ENCODE measurements at regions not wholly inside any gene's neighbourhood (a gene's known extent, or its start where the extent isn't known, plus 50 kb on each side); places are given as distances from the start of the nearest gene placed in this dataset.

DNA sequence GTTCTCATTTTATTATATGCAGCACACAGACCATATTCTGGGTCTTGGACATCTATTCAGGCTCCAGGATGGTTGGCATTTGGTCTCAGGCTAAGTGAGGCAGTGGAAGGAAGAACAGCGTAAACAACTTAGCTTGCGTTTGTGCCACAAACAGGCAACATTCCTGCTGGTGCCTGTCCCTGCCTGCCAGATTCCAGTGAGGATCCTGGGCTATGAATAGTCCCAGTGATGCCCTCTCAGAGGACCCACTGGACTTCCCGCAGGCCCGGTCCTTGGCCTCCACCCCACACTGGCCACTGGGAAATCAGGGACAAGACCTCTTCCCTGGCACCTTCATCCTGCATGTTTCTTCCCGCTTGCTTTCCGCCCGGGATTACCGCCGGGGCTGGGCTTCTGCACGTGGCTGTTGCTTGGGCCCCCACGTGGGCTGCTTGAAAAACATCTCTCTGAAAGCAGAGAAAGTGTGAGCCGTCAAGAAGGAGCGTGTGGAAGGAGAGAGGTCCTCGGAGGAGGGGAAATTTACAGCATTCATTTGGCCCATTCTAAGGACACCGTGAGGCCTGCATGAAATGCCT lies 145.1 kb upstream of the WNT4 start:
- Histone ChIP-seq H3K36me3 (replicated peaks; ENCODE audit: control insufficient read depth, insufficient read depth, low read length) (no peaks in the 10 kb centered on the region), H3K27me3 (ENCODE audit: control insufficient read depth, insufficient read depth, low read length) (no peaks in the 10 kb centered on the region), H3K4me3 (ENCODE audit: insufficient read depth, low read depth, low read length) (no peak overlapping the region)
- peak; percentile 69 for DNase-seq

GRCh38 chr1:22288593-22289241 lies 145.8 kb upstream of the WNT4 start:
- Histone ChIP-seq H3K4me3 (ENCODE audit: insufficient read depth, low read depth, low read length) (no peak overlapping the region), H3K36me3 (replicated peaks; ENCODE audit: control insufficient read depth, insufficient read depth, low read length) (no peaks in the 10 kb centered on the region), H3K27me3 (ENCODE audit: control insufficient read depth, insufficient read depth, low read length) (no peaks in the 10 kb centered on the region)
- DNase-seq = peak; percentile 8

DNA sequence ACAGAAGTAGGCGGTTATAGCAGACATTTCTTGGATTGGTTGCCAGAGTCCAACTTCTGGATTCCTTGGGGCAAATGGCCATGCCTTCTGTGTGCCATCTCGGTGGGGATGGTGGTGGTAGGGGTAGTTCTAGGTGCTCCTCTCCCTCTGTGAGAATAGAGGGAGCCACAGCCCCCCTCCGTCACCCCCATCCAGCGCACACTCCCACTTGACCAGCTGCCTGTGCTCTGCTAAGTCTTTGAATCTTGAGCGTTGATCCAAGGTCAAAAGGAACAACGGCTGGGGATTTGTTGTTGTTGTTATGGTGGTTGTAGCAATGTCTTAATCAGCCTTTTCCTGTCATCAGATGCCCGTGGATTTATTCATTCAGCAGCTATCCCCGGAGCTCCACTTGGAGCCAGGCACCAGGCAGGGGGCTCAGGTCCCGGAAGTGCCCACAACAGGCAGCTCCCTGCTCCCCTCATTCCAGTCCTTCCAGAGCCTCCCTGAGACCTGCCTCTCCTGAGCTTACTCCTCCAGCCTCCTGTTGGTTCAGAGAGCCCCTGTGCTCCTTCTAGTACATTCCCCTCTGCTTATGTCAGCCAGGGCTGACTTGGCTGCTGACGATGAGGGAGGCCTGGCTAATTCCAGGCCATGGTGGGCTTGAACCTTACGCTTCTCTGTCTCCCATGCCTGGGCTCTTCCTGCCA lies 146.6 kb upstream of the WNT4 start:
- H3K4me3 ChIP-seq (ENCODE audit: insufficient read depth, low read depth, low read length) = no peak overlapping the region
- no peaks in the 10 kb centered on the region for H3K27me3 ChIP-seq (ENCODE audit: control insufficient read depth, insufficient read depth, low read length)
- peak; percentile 56 for DNase-seq
- H3K36me3 ChIP-seq (replicated peaks; ENCODE audit: control insufficient read depth, insufficient read depth, low read length) = no peaks in the 10 kb centered on the region

DNA sequence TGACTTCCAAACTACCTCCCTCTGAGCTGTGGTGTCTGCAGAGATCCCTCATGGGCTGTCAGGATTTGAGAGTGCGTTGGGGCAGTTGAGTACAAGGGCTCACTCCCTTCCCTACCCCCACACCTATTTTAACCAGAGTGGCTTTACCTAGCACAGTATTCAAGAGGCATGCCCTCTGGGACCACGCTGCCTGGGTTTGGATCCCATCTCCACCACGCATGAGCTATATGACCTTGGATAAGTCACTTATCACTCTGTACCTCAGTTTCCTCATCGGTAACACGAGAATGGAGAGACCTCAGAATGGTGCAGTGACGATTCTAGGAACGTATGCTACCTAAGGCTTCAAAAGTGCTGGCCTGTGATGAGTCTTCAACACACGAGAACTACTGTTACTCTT lies 147.3 kb upstream of the WNT4 start:
- Histone ChIP-seq H3K4me3 (ENCODE audit: insufficient read depth, low read depth, low read length) (no peak overlapping the region), H3K27me3 (ENCODE audit: control insufficient read depth, insufficient read depth, low read length) (no peaks in the 10 kb centered on the region), H3K36me3 (replicated peaks; ENCODE audit: control insufficient read depth, insufficient read depth, low read length) (no peaks in the 10 kb centered on the region)
- peak; percentile 22 for DNase-seq

- no peak overlapping the region for H3K4me3 ChIP-seq (ENCODE audit: insufficient read depth, low read depth, low read length)
- DNase-seq = peak; percentile 24
- H3K36me3 ChIP-seq (replicated peaks; ENCODE audit: control insufficient read depth, insufficient read depth, low read length) = no peaks in the 10 kb centered on the region
- no peaks in the 10 kb centered on the region for H3K27me3 ChIP-seq (ENCODE audit: control insufficient read depth, insufficient read depth, low read length)
Observed at GRCh38 chr1:22290611-22291010, 147.7 kb upstream of the WNT4 start.

- DNase-seq = no peak
- H3K27me3 ChIP-seq (ENCODE audit: control insufficient read depth, insufficient read depth, low read length) = no peaks in the 10 kb centered on the region
- H3K4me3 ChIP-seq (ENCODE audit: insufficient read depth, low read depth, low read length) = no peak overlapping the region
- no peaks in the 10 kb centered on the region for H3K36me3 ChIP-seq (replicated peaks; ENCODE audit: control insufficient read depth, insufficient read depth, low read length)
Observed at GRCh38 chr1:22291057-22291456, 148.2 kb upstream of the WNT4 start.

DNA sequence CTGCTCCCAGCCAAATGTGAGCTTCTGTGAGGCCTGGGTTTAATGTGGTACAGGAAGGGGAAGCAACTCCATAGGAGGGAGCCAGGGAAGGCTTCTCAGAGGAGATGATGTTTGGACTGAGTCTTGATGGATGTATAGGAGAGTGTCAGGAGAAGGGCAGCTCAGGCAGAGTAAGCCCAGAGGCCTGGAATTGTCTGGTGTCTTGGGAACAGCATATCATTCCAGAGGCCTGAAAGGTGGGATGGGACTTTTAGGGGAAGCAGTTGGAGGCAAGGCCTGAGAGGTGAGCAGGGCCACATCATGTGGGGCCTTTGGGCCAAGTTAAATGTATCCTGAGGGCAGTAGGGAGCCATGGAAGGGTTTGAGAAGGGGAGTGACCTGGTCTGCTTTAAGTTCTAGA lies 148.6 kb upstream of the WNT4 start:
- Histone ChIP-seq H3K27me3 (ENCODE audit: control insufficient read depth, insufficient read depth, low read length) (no peaks in the 10 kb centered on the region), H3K4me3 (ENCODE audit: insufficient read depth, low read depth, low read length) (no peak overlapping the region), H3K36me3 (replicated peaks; ENCODE audit: control insufficient read depth, insufficient read depth, low read length) (no peaks in the 10 kb centered on the region)
- peak; percentile 14 for DNase-seq

- Histone ChIP-seq H3K27me3 (ENCODE audit: control insufficient read depth, insufficient read depth, low read length) (no peaks in the 10 kb centered on the region), H3K4me3 (ENCODE audit: insufficient read depth, low read depth, low read length) (no peak overlapping the region), H3K36me3 (replicated peaks; ENCODE audit: control insufficient read depth, insufficient read depth, low read length) (no peaks in the 10 kb centered on the region)
- peak; percentile 55 for DNase-seq
Observed at GRCh38 chr1:22292011-22292788, 149.3 kb upstream of the WNT4 start.

- DNase-seq = no peak
- H3K4me3 ChIP-seq (ENCODE audit: insufficient read depth, low read depth, low read length) = no peak overlapping the region
- H3K27me3 ChIP-seq (ENCODE audit: control insufficient read depth, insufficient read depth, low read length) = no peaks in the 10 kb centered on the region
- no peaks in the 10 kb centered on the region for H3K36me3 ChIP-seq (replicated peaks; ENCODE audit: control insufficient read depth, insufficient read depth, low read length)
Observed at GRCh38 chr1:22295396-22295795, 152.5 kb upstream of the WNT4 start.

GRCh38 chr1:22295856-22296255 lies 153.0 kb upstream of the WNT4 start:
- DNase-seq = peak; percentile 8
- Histone ChIP-seq H3K4me3 (ENCODE audit: insufficient read depth, low read depth, low read length) (no peak overlapping the region), H3K27me3 (ENCODE audit: control insufficient read depth, insufficient read depth, low read length) (no peaks in the 10 kb centered on the region), H3K36me3 (replicated peaks; ENCODE audit: control insufficient read depth, insufficient read depth, low read length) (no peaks in the 10 kb centered on the region)

DNA sequence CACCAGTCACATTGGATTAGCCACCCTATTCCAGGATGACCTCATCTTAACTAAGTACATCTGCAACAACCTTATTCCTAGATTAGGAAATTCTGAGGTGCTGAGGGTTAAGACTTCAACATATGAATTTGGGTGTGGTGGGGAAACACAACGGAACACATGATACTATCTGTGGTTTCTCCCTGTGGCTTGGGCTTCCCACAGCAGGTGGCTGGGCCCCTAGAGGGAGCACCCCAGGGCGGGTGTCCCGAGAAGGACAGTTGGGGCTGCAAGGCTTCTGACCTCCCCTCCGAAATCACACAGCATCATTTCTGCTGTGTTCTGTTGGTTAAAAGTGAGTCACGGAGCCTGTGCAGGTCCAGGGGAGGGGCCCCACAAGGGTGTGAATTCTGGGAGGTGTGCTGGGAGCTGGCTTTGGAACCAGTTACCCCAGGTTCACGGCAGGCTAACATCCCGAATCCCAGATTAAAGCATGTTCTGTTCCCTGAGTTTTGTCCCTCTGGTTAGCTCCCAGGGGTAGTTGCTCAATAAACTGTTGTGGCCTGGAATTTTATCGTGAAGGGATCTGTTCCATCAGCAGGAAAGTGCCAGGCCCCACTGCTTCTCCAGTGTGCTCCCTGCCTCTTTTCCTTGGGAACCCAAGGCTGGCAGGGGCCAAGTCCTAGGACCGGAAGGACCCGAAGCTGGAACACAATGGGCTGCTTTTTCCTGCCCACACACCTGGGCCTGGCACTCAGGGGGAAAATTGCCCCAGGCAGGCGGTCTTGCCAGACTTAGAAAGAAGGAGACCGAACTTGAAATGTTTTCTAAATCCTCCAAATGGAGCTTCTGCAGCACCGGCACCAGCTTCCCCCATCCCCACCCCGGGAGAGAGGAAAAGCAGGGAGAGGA lies 154.0 kb upstream of the WNT4 start:
- peak; percentile 30 for DNase-seq
- Histone ChIP-seq H3K4me3 (ENCODE audit: insufficient read depth, low read depth, low read length) (no peak overlapping the region), H3K36me3 (replicated peaks; ENCODE audit: control insufficient read depth, insufficient read depth, low read length) (no peaks in the 10 kb centered on the region), H3K27me3 (ENCODE audit: control insufficient read depth, insufficient read depth, low read length) (no peaks in the 10 kb centered on the region)

DNA sequence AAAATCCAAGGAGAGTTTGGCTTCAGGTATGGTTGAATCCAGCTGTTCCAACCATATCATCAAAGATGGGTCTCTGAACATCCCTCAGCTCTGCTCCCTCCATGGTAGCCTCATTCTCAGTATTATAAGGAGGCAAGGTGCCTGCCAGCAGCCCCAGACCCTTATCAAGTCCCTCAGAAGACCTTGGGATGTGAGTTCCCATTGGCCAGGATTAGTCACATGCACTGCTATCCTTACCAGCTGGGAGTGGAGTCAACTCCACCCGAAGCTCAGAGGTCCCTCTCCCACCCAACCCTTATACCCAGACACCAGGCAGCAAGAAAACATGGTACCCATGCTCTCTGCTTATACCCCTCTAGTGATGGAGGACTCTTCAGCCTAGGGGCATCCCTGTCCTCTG lies 153.7 kb upstream of the ZBTB40 start:
- no peaks in the 10 kb centered on the region for H3K27me3 ChIP-seq (ENCODE audit: control insufficient read depth, insufficient read depth, low read length)
- no peak for DNase-seq
- H3K4me3 ChIP-seq (ENCODE audit: insufficient read depth, low read depth, low read length) = no peak overlapping the region
- no peaks in the 10 kb centered on the region for H3K36me3 ChIP-seq (replicated peaks; ENCODE audit: control insufficient read depth, insufficient read depth, low read length)

- Histone ChIP-seq H3K36me3 (replicated peaks; ENCODE audit: control insufficient read depth, insufficient read depth, low read length) (no peaks in the 10 kb centered on the region), H3K27me3 (ENCODE audit: control insufficient read depth, insufficient read depth, low read length) (no peaks in the 10 kb centered on the region)
- peak; percentile 1 for DNase-seq
Observed at GRCh38 chr1:22303816-22304215, 147.8 kb upstream of the ZBTB40 start.

DNA sequence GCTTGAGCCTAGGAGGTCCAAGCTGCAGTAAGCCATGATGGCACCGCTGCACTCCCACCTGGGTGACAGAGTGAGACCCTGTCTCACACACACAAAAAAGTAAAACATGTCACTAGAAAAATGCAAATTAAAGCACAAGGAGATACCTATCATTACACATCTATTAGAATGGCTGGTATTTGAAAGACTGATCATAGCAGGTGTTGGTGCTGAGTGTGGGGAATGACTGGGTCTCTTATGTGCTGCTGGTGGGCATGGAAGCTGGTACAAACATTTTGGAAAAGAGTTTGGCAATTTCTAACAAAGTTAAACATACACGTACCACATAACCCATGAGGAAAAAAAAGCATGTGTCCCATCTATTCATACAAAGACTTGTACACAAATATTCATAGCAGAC lies 142.1 kb upstream of the ZBTB40 start:
- no peak overlapping the region for H3K4me3 ChIP-seq (ENCODE audit: insufficient read depth, low read depth, low read length)
- no peaks in the 10 kb centered on the region; the same call in 1 of the 2 replicates for H3K27me3 ChIP-seq (ENCODE audit: control insufficient read depth, insufficient read depth, low read length)

More at GRCh38 chr1:22303816-22304215, 147.8 kb upstream of the ZBTB40 start:
- H3K4me3 ChIP-seq (ENCODE audit: insufficient read depth, low read depth, low read length) = no peak overlapping the region

More for the DNA sequence above, 142.1 kb upstream of the ZBTB40 start:
- H3K36me3 ChIP-seq (replicated peaks; ENCODE audit: control insufficient read depth, insufficient read depth, low read length) = no peaks in the 10 kb centered on the region
- no peak for DNase-seq

All from H7 (cell line).